Breast epithelium (tissue), 4 donors: ENCODE measurements at regions not wholly inside any gene's neighbourhood (a gene's known extent, or its start where the extent isn't known, plus 50 kb on each side); places are given as distances from the start of the nearest gene placed in this dataset.

ENCODE experiments used
- DNase-seq, 2 donors: peaks; one replicate each; pipeline ENCODE4 v3.0.0-alpha.2; 2019; ENCODE audit warnings: low spot score in 2 of 2
- H3K27ac ChIP-seq, 2 donors: fragments of 200-600 bp; sonication (generic) in 1 of 2; one replicate each; pipeline ENCODE4 v1.5.1; 2016 to 2019; ENCODE audit warnings: mild to moderate bottlenecking in 1 of 2
- H3K27me3 ChIP-seq, 2 donors: fragments of 200-600 bp; sonication (generic) in 1 of 2; one replicate each; pipeline versions ENCODE4 v1.5.1 to v1.6.0; 2017 to 2019; ENCODE audit warnings: control low read depth in 1 of 2, mild to moderate bottlenecking in 1 of 2
- H3K36me3 ChIP-seq: fragments of 200-600 bp; one replicate; pipeline ENCODE4 v1.5.1; 2019
- H3K4me1 ChIP-seq, 2 donors: fragments of 200-600 bp; sonication (generic); one replicate each; pipeline ENCODE4 v1.5.1; 2016 to 2019; ENCODE audit warnings: control low read depth in 1 of 2
- H3K4me3 ChIP-seq, 3 donors: fragments of 200-600 bp; sonication (generic); 1 replicate in 2 of 3; 2 replicates in 1 of 3; pipeline ENCODE4 v1.5.1; 2016 to 2019; ENCODE audit warnings: mild to moderate bottlenecking in 3 of 3, moderate library complexity in 2 of 3
- H3K9me3 ChIP-seq, 2 donors: fragments of 200-600 bp; sonication (generic) in 1 of 2; one replicate each; pipeline ENCODE4 v1.5.1; 2016 to 2019; ENCODE audit warnings: control low read depth in 1 of 2
- POLR2A ChIP-seq: fragments of 450-650 bp; IDR thresholded peaks from one replicate; pipeline ENCODE4 v1.6.1; 2016; ENCODE audit warnings: antibody characterized with exemption, mild to moderate bottlenecking, moderate library complexity
- POLR2AphosphoS5 ChIP-seq, 3 donors: sonication (generic); formaldehyde crosslinking; IDR thresholded peaks; one replicate each; pipeline ENCODE4 v1.6.1; 2017; ENCODE audit warnings: antibody characterized with exemption in 3 of 3
- intact Hi-C: fragments of 100-400 bp; cut with DNase I; formaldehyde crosslinking; loops from one replicate; pipeline ENCODE4 v1.15.1; 2023; ENCODE audit warnings: low total_unique reads
- TF ChIP-seq, protein P1 (sequence below), 3 donors: fragments of 450-650 bp; IDR thresholded peaks; one replicate each; pipeline ENCODE4 v1.5.1; 2016 to 2017; ENCODE audit warnings: antibody characterized with exemption in 3 of 3, mild to moderate bottlenecking in 3 of 3, moderate library complexity in 3 of 3

- Histone ChIP-seq H3K27ac (no peak overlapping the region), H3K4me1 (no peaks in the 10 kb centered on the region), H3K9me3 (no peaks in the 10 kb centered on the region), H3K4me3 (no peak overlapping the region), H3K27me3 (no peaks in the 10 kb centered on the region), H3K36me3 (no peaks in the 10 kb centered on the region)
- TF ChIP-seq, protein P1, sequence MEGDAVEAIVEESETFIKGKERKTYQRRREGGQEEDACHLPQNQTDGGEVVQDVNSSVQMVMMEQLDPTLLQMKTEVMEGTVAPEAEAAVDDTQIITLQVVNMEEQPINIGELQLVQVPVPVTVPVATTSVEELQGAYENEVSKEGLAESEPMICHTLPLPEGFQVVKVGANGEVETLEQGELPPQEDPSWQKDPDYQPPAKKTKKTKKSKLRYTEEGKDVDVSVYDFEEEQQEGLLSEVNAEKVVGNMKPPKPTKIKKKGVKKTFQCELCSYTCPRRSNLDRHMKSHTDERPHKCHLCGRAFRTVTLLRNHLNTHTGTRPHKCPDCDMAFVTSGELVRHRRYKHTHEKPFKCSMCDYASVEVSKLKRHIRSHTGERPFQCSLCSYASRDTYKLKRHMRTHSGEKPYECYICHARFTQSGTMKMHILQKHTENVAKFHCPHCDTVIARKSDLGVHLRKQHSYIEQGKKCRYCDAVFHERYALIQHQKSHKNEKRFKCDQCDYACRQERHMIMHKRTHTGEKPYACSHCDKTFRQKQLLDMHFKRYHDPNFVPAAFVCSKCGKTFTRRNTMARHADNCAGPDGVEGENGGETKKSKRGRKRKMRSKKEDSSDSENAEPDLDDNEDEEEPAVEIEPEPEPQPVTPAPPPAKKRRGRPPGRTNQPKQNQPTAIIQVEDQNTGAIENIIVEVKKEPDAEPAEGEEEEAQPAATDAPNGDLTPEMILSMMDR (IDR thresholded peaks at IDR 0.05) = no peak
- TF ChIP-seq POLR2A (no peak), POLR2AphosphoS5 (IDR thresholded peaks at IDR 0.05) (no peak)
- intact Hi-C loops = no loop called here
- no peak for DNase-seq
These were observed 486.1 kb upstream of the GOLIM4 start for GRCh38 chr3:168581771-168582225.

DNA sequence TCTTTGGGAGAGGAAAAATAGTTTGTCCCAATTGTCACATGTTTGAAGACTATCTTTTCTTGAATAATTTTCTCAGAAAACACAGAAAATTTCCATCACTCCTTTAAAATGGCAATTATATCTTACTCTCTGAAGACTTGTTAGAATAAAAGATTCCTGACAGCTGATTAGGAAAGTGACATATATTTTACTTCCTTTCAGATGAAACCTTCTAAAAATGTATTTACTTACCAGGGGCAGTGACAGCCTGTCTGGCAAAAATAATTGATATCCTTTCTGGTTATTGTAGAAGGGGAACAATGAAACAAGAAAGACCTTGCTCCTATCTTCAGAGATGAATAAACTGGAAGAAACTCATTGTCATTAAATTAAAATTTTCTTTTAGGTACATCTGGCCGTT, 483.3 kb upstream of the GOLIM4 start:
- Histone ChIP-seq H3K27me3 (no peaks in the 10 kb centered on the region), H3K4me3 (no peak overlapping the region), H3K27ac (no peak overlapping the region), H3K9me3 (no peaks in the 10 kb centered on the region), H3K36me3 (no peaks in the 10 kb centered on the region), H3K4me1 (no peaks in the 10 kb centered on the region)
- TF ChIP-seq POLR2AphosphoS5 (IDR thresholded peaks at IDR 0.05) = no peak
- no peak for DNase-seq
- intact Hi-C loops = no loop called here

GRCh38 chr3:168575750-168576149, 480.0 kb upstream of the GOLIM4 start:
- no peaks in the 10 kb centered on the region for H3K27me3 ChIP-seq

DNA sequence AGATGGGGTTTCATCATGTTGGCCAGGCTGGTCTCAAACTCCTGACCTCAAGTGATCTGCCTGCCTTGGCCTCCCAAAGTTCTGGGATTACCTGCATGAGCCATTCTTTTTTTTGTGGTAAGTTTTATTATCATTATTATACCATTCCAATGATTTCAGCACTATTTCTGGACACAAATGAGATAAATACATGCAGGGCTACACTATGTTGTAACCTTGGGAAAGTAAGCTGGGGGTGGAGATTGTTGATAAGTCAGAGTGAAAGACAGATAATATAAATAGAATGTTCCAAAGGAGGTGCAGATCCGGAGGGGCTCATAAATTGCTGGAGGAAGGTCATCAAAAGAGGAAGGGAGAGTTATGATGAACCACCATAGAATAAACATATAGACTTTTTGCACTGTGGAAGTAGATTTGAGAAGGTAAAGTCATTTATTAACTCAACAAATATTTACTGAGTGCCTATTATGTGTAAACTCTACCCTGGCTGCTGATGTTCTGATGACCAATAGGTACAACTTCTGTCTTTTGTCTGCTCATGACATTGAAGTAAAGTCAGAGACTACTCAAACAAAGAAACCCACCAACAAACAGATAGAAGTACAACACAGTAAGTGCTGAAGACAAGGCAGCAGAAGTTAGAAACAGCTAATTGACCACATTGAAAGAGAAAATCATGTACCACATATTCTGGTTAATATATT, 478.9 kb upstream of the GOLIM4 start:
- TF ChIP-seq POLR2A (no peak), POLR2AphosphoS5 (IDR thresholded peaks at IDR 0.05) (no peak)
- TF ChIP-seq, protein P1 (IDR thresholded peaks at IDR 0.05) = no peak
- no peak for DNase-seq
- Histone ChIP-seq H3K4me3 (no peak overlapping the region), H3K27ac (no peak overlapping the region), H3K9me3 (no peaks in the 10 kb centered on the region), H3K4me1 (no peaks in the 10 kb centered on the region), H3K36me3 (no peaks in the 10 kb centered on the region), H3K27me3 (no peaks in the 10 kb centered on the region)
- intact Hi-C loops = no loop called here

More at GRCh38 chr3:168575750-168576149, 480.0 kb upstream of the GOLIM4 start:
- TF ChIP-seq, protein P1 (IDR thresholded peaks at IDR 0.05) = no peak
- TF ChIP-seq POLR2A (no peak), POLR2AphosphoS5 (IDR thresholded peaks at IDR 0.05) (no peak)
- intact Hi-C loops = no loop called here
- Histone ChIP-seq H3K27ac (no peak overlapping the region), H3K36me3 (no peaks in the 10 kb centered on the region), H3K4me1 (no peaks in the 10 kb centered on the region), H3K4me3 (no peak overlapping the region), H3K9me3 (no peaks in the 10 kb centered on the region)
- DNase-seq = no peak

DNA sequence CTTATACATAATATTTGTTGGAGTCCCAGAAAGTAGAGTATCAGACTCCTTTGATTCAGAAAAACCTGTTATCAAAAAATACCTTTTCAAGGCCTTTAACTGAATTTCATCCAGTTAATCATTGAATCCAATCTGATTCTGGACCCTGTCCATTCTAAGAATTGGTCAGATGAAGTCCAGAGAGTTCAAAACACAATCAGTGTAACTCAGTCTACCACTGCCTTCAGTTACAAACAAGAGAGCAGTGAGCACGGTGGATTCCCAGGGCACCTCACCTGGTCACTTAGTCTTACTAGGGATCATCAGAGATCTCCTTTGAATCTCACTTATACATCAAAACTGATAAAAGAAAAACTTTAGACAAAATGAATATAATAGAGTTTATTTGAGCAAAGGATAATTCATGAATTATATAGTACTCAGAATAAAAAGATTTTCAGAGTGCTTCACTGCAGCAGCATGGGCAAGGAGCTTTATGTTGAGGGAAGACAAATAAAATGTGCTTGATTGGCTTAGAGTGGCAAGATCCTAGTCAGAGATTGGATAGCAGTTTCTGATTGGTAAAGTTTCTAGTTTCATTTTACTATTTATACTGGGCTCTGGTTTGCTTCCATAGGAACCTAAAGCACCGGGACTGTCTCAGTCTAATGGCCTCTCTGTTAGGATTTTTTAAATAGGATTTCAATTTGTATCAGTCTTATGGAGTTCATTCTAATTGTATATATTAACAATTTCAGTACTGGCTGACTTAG, 474.9 kb upstream of the GOLIM4 start:
- intact Hi-C loops = no loop called here
- no peak for DNase-seq
- no peaks in the 10 kb centered on the region for H3K27me3 ChIP-seq
- H3K27ac ChIP-seq = no peak overlapping the region
- no peaks in the 10 kb centered on the region for H3K4me1 ChIP-seq
- H3K4me3 ChIP-seq = no peak overlapping the region
- TF ChIP-seq, protein P1 (IDR thresholded peaks at IDR 0.05) = no peak
- no peak for TF ChIP-seq POLR2A
- no peak for TF ChIP-seq POLR2AphosphoS5 (IDR thresholded peaks at IDR 0.05)
- no peaks in the 10 kb centered on the region for H3K9me3 ChIP-seq
- no peaks in the 10 kb centered on the region for H3K36me3 ChIP-seq
